ENCODE measurements at regions not wholly inside any gene's neighbourhood (a gene's known extent, or its start where the extent isn't known, plus 50 kb on each side); places are given as distances from the start of the nearest gene placed in this dataset.

GRCh38 chr10:33764694-33765185 is 430.3 kb upstream of the NRP1 start:
- TF ChIP-seq POLR2A (IDR thresholded peaks at IDR 0.05) (no peak), CTCF (IDR thresholded peaks at IDR 0.05) (no peak)
- H3K36me3 ChIP-seq: no peaks in the 10 kb centered on the region
- no peaks in the 10 kb centered on the region for H3K27me3 ChIP-seq
- DNase-seq: no peak
- H3K27ac ChIP-seq: no peak overlapping the region
- no peaks in the 10 kb centered on the region for H3K4me1 ChIP-seq
- H3K4me3 ChIP-seq: no peak overlapping the region
- H3K9me3 ChIP-seq: no peaks in the 10 kb centered on the region

DNA sequence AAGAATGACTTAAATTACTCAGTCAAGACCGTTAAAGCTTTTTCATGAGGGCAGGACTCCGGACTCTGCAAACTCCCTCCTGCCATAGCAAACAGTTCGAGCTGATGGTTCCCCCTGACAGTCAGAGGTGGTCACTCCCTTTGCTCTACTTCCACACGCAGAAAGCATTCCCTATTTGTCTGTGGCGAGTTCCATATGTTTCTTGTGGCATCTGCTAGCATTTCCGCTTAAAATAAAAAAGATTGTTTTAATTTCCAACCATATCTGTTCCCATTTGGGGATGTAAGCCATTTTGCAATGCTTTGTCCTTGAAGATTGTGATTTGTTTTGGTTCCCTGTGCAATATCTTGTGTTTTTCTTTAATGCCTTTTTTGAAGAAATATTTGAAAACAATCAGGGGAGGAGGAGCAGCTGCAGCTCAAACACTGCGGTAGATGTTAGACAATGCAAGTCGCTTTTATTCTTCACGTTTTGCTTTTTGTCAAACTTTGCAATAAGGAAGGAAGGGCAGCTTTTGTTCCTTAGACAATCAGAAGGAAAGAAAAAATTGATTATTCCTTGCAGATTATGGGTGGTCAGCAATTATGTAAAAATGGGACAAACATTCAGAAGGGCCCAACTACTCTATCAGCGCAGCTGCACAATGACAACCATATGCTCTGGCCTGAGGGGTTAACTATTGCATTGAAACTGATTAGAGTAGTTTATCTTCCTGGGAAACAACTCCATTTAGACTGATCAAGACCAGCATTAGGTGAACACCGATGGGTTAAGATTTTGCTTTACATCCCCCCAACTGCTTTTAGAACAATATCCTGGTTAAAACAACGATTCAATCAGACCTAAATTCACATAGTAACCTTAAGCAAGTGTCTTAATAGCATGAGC is 425.8 kb upstream of the NRP1 start:
- no peak for TF ChIP-seq POLR2A (IDR thresholded peaks at IDR 0.05)
- TF ChIP-seq CTCF (IDR thresholded peaks at IDR 0.05): no peak
- H3K4me3 ChIP-seq: no peak overlapping the region
- H3K27me3 ChIP-seq: no peaks in the 10 kb centered on the region
- no peaks in the 10 kb centered on the region for H3K36me3 ChIP-seq
- no peaks in the 10 kb centered on the region for H3K4me1 ChIP-seq
- no peak for DNase-seq
- H3K27ac ChIP-seq: no peak overlapping the region
- no peaks in the 10 kb centered on the region for H3K9me3 ChIP-seq

DNA sequence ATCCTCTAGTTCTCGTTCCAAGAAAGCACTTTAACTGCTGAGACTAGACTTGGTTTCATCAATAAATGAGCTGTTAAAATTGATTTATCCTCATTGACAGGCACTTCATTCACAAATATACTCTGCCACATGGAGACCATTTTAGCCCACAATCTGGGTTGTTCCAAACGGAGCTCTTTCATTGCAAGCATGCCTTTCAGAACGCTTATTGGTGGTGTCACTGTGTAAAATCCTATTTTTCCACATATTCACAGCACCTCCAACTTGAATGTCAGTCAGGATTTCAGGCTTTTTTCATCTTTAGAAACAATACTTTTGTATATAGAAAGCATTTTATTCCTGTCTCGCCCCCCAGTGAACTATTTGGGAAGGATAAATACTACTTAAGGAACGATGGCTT is 424.7 kb upstream of the NRP1 start:
- DNase-seq: no peak
- H3K27ac ChIP-seq: no peak overlapping the region
- H3K36me3 ChIP-seq: no peaks in the 10 kb centered on the region
- no peaks in the 10 kb centered on the region for H3K27me3 ChIP-seq
- no peaks in the 10 kb centered on the region for H3K4me1 ChIP-seq
- no peak overlapping the region for H3K4me3 ChIP-seq
- H3K9me3 ChIP-seq: no peaks in the 10 kb centered on the region
- TF ChIP-seq CTCF (IDR thresholded peaks at IDR 0.05) (no peak), POLR2A (IDR thresholded peaks at IDR 0.05) (no peak)

DNA sequence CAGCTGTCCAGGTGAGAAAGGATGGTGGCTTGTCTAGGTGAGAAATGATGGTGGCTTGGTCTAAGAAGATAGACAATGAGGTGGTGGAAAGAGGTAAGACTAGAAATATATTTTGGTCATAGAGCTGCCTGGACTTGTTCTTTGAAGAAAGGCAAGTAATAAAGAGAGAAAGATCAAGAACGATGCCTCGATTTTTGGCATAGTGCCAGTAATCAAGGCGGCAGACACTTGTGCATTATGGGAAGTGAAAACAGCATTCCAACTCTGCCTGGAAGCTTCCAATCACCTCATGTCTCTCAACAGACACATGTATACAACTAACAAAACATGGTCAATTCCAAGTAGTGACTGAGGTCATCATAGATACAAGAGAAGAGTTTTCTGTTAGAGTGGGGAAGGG is 423.8 kb upstream of the NRP1 start:
- no peak for DNase-seq
- TF ChIP-seq CTCF (IDR thresholded peaks at IDR 0.05) (no peak), POLR2A (IDR thresholded peaks at IDR 0.05) (no peak)
- no peaks in the 10 kb centered on the region for H3K36me3 ChIP-seq
- H3K9me3 ChIP-seq: no peaks in the 10 kb centered on the region
- H3K4me1 ChIP-seq: no peaks in the 10 kb centered on the region
- no peak overlapping the region for H3K4me3 ChIP-seq
- no peak overlapping the region for H3K27ac ChIP-seq
- H3K27me3 ChIP-seq: no peaks in the 10 kb centered on the region

DNA sequence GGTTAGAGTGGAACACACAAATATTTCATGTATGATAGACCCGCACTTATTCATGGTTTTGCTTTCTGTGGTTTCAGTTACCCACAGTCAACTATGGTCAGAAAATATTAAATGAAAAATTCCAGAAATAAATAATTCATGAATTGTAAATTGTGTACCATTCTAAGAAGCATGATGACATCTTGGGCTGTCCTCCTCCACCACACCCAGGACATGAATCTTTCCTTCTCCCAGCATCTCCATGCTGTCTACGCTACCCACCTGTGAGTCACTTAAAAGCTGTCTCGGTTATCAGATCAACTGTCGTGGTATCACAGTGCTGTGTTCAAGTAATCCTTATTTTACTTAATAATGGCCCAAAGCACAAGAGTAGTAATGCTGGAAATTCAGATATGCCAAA is 419.6 kb upstream of the NRP1 start:
- Histone ChIP-seq H3K9me3 (no peaks in the 10 kb centered on the region), H3K4me3 (no peak overlapping the region), H3K27me3 (no peaks in the 10 kb centered on the region), H3K27ac (no peak overlapping the region), H3K36me3 (no peaks in the 10 kb centered on the region), H3K4me1 (no peaks in the 10 kb centered on the region)
- DNase-seq: no peak
- no peak for TF ChIP-seq POLR2A (IDR thresholded peaks at IDR 0.05)
- TF ChIP-seq CTCF (IDR thresholded peaks at IDR 0.05): no peak
